ENCODE measurements at regions not wholly inside any gene's neighbourhood (a gene's known extent, or its start where the extent isn't known, plus 50 kb on each side); places are given as distances from the start of the nearest gene placed in this dataset.

DNA sequence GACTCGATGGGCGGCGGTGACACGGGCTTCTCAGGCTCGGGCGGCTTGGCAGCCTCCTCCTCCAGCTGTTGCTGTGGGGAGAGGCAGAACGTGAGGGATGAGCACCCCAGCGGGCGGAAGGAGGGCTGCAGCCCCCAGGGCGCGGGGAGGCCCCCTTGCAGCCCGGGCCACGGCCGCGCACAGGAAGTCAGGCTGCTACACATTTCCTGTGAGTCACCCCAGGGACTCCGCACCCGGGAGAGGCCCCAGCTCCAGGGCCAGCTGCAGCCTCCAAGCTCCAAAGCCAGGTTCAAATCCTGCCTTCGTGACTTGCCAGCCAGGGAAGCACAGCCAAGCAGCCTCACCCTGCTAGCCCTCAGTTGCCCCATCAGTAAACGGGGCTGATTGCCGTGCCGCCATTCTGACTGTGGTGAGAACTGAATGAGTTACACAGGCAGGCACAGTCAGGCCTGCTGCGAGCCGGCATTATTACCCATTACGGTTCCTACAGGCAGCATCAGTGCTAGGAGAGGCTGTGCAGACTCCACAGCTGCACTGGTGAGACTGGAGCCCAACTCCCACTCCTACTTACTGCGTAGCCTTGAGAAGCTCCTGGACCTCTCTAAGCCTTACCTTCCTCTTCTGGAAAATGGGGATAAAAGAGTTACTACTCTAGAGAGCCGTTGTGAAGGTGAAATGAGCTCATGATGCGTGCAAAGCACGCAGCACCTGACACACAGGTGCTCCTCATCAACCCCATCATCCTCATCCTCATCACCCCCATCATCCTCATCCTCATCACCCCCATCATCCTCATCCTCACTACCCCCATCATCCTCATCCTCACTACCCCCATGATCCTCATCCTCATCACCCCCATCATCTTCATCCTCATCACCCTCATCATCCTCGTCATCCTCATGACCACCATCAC is 100.9 kb downstream of the NCOR2 start:
- POLR2A ChIA-PET: interaction anchor here (0.6 to 1.0 kb wide), 3 partner anchors 11 to 131 kb away, joined by 3 read pairs; no protein-coding TSS in a partner anchor
- Histone ChIP-seq H3K4me2 (ENCODE audit: low read length) (peak overlapping the region; percentile 80), H2AFZ (ENCODE audit: low read length) (peak overlapping the region; percentile 13; the same call in 1 of the 2 replicates), H3K79me2 (ENCODE audit: insufficient read depth, low read depth, low read length) (no peaks in the 10 kb centered on the region), H3K9me3 (ENCODE audit: low read length) (peaks cover 22% of the 10 kb centered on the region; the same call in 1 of the 2 replicates), H3K27ac (ENCODE audit: low read depth, low read length, poor library complexity, severe bottlenecking) (peak overlapping the region; percentile 79), H4K20me1 (ENCODE audit: insufficient read depth, low read length) (no peaks in the 10 kb centered on the region), H3K9me2 (ENCODE audit: insufficient read depth, low read length) (no peaks in the 10 kb centered on the region), H3K36me3 (ENCODE audit: insufficient read depth, low read length) (peaks cover 44% of the 10 kb centered on the region), H3K4me1 (ENCODE audit: insufficient read depth, low read length, poor library complexity, severe bottlenecking) (peaks cover 28% of the 10 kb centered on the region), H3K4me3 (ENCODE audit: low read depth, low read length, poor library complexity, severe bottlenecking) (peak overlapping the region; percentile 46)
- CTCF ChIA-PET (ENCODE audit: unreplicated experiment): no interaction called here
- intact Hi-C loops (cut with micrococcal nuclease; ENCODE audit: unreplicated experiment): loop anchor here (2.0 to 5.0 kb wide), 4 partner anchors 74 to 301 kb away; partner anchors contain the start of gene NCOR2
- DNase-seq (ENCODE audit: low spot score): peak; percentile 89
- no TSS peak for BruUV-seq (replicated peaks)
- no peak for TF ChIP-seq EZH2phosphoT487 (IDR thresholded peaks at IDR 0.05; ENCODE audit: borderline replicate concordance, low read depth, low read length)
- TF ChIP-seq CTCF (conservative IDR thresholded peaks at IDR 0.05; ENCODE audit: low read length): peak; percentile 56

GRCh38 chr12:124465473-124465872 is 101.9 kb downstream of the NCOR2 start:
- H2AFZ ChIP-seq (ENCODE audit: low read length): no peak overlapping the region
- DNase-seq (ENCODE audit: low spot score): no peak
- no peaks in the 10 kb centered on the region for H3K9me2 ChIP-seq (ENCODE audit: insufficient read depth, low read length)
- BruUV-seq (replicated peaks): no TSS peak
- H3K27ac ChIP-seq (ENCODE audit: low read depth, low read length, poor library complexity, severe bottlenecking): peak overlapping the region; percentile 79
- ChIA-PET POLR2A (no interaction called here), CTCF (ENCODE audit: unreplicated experiment) (no interaction called here)
- H3K4me2 ChIP-seq (ENCODE audit: low read length): peak overlapping the region; percentile 80
- H3K4me3 ChIP-seq (ENCODE audit: low read depth, low read length, poor library complexity, severe bottlenecking): peak overlapping the region; percentile 46
- peaks cover 35% of the 10 kb centered on the region for H3K36me3 ChIP-seq (ENCODE audit: insufficient read depth, low read length)
- H3K4me1 ChIP-seq (ENCODE audit: insufficient read depth, low read length, poor library complexity, severe bottlenecking): peaks cover 28% of the 10 kb centered on the region
- no peaks in the 10 kb centered on the region for H4K20me1 ChIP-seq (ENCODE audit: insufficient read depth, low read length)
- no peak for TF ChIP-seq CTCF (conservative IDR thresholded peaks at IDR 0.05; ENCODE audit: low read length)
- no peak for TF ChIP-seq EZH2phosphoT487 (IDR thresholded peaks at IDR 0.05; ENCODE audit: borderline replicate concordance, low read depth, low read length)
- intact Hi-C loops (cut with micrococcal nuclease; ENCODE audit: unreplicated experiment): loop anchor here (5.0 kb wide), 3 partner anchors 73 to 302 kb away; no protein-coding TSS in a partner anchor
- H3K9me3 ChIP-seq (ENCODE audit: low read length): peaks cover 20% of the 10 kb centered on the region; the same call in 1 of the 2 replicates
- H3K79me2 ChIP-seq (ENCODE audit: insufficient read depth, low read depth, low read length): no peaks in the 10 kb centered on the region

Data from OCI-LY7 (cell line).